Endothelial cell of umbilical vein (primary cell): ENCODE measurements at regions not wholly inside any gene's neighbourhood (a gene's known extent, or its start where the extent isn't known, plus 50 kb on each side); places are given as distances from the start of the nearest gene placed in this dataset.

Source experiments
- FOS ChIP-seq: IDR thresholded peaks from 2 replicates; pipeline ENCODE4 v1.6.1; 2011; ENCODE audit warnings: mild to moderate bottlenecking, low read length, moderate library complexity, borderline replicate concordance; ENCODE audit not compliant: insufficient read depth
- POLR2AphosphoS5 ChIP-seq: IDR thresholded peaks from 2 replicates; pipeline ENCODE4 v1.6.1; 2012; ENCODE audit warnings: low read depth, mild to moderate bottlenecking, control low read depth, low read length, moderate library complexity; ENCODE audit not compliant: insufficient read depth

DNA sequence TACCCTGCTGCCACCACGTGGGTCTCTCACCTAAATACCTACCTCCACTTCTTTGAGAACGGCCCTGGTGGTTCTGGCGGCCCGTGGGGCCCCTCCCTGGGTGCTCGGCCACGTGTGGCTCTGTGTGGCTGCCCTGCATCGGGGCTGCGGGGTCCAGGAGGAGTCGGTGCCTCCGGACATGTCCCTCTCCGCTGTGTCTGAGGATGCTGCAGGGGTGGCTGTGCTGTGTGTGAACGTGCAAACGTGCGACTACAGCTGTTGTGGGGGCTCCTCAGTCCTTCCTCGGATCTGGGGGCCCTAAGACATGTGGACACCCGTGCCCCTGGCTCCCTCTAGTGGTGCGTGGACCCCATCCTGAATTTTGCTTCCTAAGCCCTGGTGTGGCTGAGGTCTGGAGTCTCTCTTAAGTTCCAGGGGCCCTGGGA, 691.8 kb downstream of the QKI start:
- TF ChIP-seq FOS = no peak
- TF ChIP-seq POLR2AphosphoS5 = no peak
